HPDE6-E6E7 (cell line): ENCODE measurements at regions not wholly inside any gene's neighbourhood (a gene's known extent, or its start where the extent isn't known, plus 50 kb on each side); places are given as distances from the start of the nearest gene placed in this dataset.
"Not testable (repeated sequence)": the region's sequence is repeated elsewhere in the genome, so short reads cannot be mapped to it uniquely, and the experiment has no call there.

Experiments used
- DNase-seq: peaks from one replicate; pipeline ENCODE4 v3.0.0; 2011; ENCODE audit warnings: missing footprints; ENCODE audit errors: extremely low spot score

DNA sequence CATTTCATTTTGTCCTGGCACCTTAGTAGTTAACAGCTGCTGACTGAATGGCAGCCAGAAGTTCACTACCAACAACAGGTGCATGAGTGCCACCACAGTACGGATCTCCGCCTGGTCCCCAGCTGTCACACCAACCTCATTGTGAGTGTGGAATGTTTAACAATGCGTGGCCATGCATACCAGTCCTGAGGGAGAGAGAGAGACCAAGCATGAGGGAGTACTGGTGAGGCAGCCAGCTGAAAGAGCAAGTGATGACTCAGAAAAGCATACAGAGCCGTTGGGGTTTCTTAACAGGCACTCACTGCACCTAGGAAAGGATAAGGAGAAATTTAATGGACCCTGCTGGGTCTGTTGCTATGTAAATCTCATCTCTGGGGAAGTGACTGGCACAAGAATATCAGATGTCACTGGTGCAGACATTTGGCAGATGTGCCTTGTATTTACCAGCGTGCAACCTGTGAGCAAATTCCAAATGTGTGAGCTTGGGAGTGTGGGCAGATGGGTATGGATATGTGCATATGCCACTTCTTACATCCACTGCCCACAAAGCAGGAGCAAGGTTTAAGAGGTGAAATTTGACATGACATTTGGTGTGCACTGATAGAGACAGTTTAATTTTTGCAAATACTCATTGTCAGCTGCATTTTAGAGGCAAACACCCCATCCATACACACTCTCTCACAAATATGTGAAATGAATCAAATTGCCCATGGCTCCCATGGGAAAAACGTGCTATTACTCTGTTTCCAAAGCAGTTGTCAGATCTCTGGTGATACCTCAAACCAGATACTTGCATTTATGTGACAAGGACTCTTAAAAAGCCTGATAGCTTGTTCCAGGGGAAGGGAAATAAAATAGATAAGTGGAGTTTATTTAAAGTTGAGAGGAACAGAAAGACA is 245.2 kb upstream of the ARPP21 start:
- no peak for DNase-seq

GRCh38 chr3:35394905-35395304 is 244.4 kb upstream of the ARPP21 start:
- no peak for DNase-seq

GRCh38 chr3:35401671-35402070 is 237.7 kb upstream of the ARPP21 start:
- DNase-seq: no peak

- DNase-seq: no peak
These were observed 234.8 kb upstream of the ARPP21 start for GRCh38 chr3:35404571-35404970.

DNA sequence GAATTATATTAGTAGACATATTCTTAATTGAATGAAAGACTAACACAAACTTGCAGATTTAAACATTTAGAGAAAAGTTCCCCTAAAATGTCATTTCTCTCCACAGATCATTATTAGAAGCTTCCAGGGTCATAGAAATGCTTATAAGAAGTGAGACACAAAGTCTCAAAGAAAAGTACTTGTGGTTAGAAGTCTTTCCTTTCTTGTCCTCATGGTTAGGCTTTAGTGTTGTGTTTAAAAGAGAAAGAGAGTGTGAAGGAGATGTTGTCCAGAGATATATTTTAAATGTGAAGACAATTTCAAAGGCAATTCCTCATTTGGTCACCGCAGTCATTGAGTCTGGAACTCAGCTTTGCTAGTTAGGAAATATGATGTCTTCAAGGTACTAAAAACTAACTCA is 230.4 kb upstream of the ARPP21 start:
- DNase-seq: no peak

GRCh38 chr3:35409991-35410390 is 229.3 kb upstream of the ARPP21 start:
- no peak for DNase-seq

GRCh38 chr3:35413483-35413882 is 225.8 kb upstream of the ARPP21 start:
- DNase-seq: no peak

GRCh38 chr3:35417080-35417479 is 222.2 kb upstream of the ARPP21 start:
- no peak for DNase-seq

DNA sequence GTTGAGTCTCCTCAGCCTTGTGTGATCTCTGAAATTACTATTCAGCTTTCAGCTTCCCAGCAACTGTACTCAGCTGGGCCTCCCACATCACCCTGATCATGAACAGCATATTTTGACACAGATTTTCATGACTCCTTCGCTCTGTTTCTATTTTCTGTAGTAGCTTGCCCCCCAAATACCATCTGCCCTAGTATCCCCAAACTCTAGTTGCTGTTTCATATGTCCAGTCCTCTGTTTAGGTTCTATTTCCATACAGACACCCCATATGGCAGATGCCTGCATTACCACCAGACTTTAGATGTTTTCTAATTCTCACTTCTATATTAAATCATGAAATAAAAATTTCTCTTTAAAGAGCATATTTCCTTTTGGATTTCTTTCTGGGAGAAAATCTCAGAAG is 217.2 kb upstream of the ARPP21 start:
- no peak for DNase-seq

DNA sequence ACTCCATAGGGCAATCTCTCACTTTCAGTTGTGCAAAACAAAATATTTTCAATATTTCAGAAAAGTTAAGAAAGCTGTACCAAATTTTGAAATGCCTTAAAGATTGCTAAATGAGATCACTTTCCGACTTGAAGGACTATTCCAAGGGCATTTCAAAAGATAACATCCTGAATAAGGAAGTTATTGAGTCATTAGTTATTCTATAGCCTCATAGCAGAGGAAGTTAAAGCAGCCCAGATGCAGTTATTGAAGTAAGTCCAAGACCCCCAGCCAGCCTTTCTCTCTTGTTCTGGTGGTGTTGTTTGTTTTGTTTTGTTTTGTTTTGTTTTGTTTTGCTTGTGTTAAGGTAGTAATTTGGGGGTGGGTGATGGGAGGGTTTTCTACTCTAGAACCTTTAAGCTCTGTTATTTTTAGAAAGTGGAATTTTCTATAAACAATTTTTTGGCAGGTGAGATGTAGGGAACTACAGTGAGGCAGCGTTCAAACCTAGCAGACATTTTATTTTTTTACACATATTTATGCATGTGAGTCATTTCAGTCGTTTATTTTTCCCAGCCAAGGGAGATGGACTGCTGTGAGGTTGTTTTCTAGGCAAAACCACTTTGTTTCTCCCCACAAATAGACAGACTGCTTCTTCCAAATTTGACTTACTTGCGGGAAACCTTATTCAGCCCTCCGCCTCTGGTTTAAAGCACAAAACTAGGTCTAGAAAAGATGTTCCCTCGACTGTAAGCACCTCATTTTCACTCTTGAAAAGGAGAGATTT is 216.3 kb upstream of the ARPP21 start:
- DNase-seq: no peak

- no peak for DNase-seq
These were observed 212.9 kb upstream of the ARPP21 start for GRCh38 chr3:35426366-35426958.

DNA sequence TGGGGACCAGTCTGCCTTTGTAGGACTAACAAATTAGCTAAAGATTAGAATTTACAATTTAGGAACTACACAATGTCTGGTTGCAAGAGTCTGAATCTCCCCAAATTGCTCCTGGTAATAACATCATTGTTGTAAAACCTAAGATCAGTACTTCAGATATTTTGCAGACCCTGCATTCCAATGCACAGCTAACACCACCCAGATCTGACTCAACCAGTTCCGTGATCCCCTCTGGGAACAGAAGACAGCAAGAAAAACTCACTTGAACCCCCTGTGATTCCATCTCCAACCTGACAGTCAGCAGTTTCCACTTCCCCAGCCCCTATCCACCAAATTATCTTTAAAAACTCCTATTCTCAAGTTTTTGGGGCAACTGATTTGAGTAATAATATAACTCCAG is 201.9 kb upstream of the ARPP21 start:
- no peak for DNase-seq

- no peak for DNase-seq
These were observed 201.2 kb upstream of the ARPP21 start for GRCh38 chr3:35438101-35438500.

DNA sequence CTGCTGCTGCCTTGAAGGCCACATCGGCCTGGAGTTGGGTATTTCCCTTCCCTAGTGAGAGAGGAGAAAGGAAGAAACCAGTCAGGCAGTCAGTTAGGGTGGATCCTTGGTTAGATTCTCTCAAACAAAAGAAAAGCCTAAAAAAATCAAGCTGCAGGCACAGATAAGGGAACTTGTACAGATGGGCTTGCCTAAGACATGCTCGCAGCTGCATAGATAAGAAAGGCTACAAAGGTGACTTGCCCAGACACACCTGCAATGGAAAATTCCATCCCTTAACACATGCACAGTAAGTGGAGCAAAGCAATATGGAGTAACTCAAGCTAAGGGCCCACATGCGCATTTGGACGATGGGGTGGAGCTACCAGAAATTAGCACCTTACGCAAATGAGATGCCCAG is 199.7 kb upstream of the ARPP21 start:
- DNase-seq: no peak

GRCh38 chr3:35440826-35441225 is 198.5 kb upstream of the ARPP21 start:
- no peak for DNase-seq

DNA sequence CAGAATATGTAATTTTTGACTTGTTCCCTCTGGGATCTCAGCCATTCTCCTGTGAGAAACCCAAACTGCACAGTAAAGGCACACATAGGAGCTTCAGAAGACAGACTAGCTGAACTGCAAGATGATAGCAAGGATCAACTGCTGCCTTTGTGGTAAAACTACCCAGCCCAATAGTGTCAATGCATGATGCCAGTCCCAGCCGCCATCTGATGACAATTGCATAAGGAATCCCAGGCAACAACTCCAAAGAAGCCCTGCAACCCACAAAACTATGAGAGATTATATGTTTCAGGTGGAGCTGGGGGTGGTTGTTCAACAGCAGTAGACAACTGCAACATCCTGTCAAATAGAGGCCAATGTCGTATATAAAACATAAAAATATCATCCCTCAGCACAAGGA is 192.4 kb upstream of the ARPP21 start:
- no peak for DNase-seq

DNA sequence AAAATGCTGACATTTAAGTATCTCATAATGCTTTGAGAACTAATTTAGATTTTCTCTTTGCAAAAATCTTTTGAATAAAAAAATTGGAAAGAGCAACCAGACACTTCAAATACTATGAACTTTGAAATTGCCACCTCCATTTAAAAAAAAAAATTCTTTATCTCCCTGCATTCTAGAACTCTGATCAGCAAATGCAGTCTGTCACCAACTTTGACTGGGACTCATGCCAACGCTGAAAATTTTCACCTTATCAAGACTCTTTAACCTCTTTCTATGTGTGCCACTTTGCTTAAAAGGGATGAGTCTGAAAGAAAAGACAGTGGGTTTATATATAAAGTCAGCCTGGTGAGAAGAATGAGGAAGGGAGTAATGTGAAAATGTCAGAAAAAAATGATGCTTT is 191.2 kb upstream of the ARPP21 start:
- DNase-seq: no peak

GRCh38 chr3:35448681-35449080 is 190.6 kb upstream of the ARPP21 start:
- no peak for DNase-seq

DNA sequence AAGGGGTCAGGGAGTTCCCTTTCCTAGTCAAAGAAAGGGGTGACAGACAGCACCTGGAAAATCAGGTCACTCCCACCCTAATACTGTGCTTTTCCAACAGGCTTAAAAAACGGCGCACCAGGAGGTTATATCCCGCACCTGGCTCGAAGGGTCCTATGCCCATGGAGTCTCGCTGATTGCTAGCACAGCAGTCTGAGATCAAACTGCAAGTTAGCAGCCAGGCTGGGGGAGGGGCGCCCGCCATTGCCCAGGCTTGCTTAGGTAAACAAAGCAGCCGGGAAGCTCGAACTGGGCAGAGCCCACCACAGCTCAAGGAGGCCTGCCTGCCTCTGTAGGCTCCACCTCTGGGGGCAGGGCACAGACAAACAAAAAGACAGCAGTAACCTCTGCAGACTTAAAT is 184.5 kb upstream of the ARPP21 start:
- DNase-seq: not testable (repeated sequence)

DNA sequence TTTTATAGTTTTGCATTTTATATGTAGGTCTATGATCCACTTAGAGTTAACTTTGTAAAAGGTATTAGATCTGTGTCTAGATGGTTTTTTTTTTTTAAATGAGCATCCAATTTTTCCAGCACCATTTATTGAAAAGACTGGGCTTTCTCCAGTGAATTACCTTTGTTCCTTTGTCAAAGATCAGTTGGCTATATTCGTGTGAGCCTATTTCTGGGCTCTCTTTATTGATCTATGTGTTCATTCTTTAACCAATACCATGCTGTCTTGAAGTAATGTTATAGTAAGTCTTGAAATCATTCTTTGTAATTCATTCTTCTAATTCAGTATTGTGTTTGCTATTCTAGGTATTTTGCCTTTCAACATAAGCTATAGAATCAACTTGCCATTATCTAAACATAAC is 165.4 kb upstream of the ARPP21 start:
- DNase-seq: no peak

- not testable (repeated sequence) for DNase-seq
These were observed 156.8 kb upstream of the ARPP21 start for GRCh38 chr3:35482566-35482965.

GRCh38 chr3:35483131-35483530 is 156.2 kb upstream of the ARPP21 start:
- no peak for DNase-seq
